ENCODE measurements at regions not wholly inside any gene's neighbourhood (a gene's known extent, or its start where the extent isn't known, plus 50 kb on each side); places are given as distances from the start of the nearest gene placed in this dataset.
A peak's percentile ranks its signal among the peaks of the same experiment; 100 is the strongest.

- peak; percentile 60 for DNase-seq (ENCODE audit: extremely low spot score)
- no peak for TF ChIP-seq CTCF (IDR thresholded peaks at IDR 0.05; ENCODE audit: control extremely low read depth, extremely low read depth, low read depth, missing control alignments)
- POLR2A ChIA-PET, result interaction anchor here (1.0 to 1.6 kb wide), 2 partner anchors 141 to 272 kb away, joined by 3 read pairs; no protein-coding TSS in a partner anchor
- CTCF ChIA-PET, result interaction anchor here (1.5 to 3.4 kb wide), 3 partner anchors 20 to 272 kb away, joined by 4 to 17 read pairs (median 5); partner anchors contain the start of gene CCR5
These were observed 71.1 kb upstream of the XCR1 start for GRCh38 chr3:46098319-46098761.

GRCh38 chr3:46097691-46098241, 70.5 kb upstream of the XCR1 start:
- ChIA-PET CTCF (interaction anchor here (1.1 to 3.4 kb wide), 4 partner anchors 110 to 281 kb away, joined by 3 to 17 read pairs (median 4); partner anchors contain the start of genes CCR1 and CCR5), POLR2A (interaction anchor here (1.0 to 1.6 kb wide), 2 partner anchors 140 to 272 kb away, joined by 3 read pairs; no protein-coding TSS in a partner anchor)
- peak; percentile 45 for DNase-seq (ENCODE audit: extremely low spot score)
- no peak for TF ChIP-seq CTCF (IDR thresholded peaks at IDR 0.05; ENCODE audit: control extremely low read depth, extremely low read depth, low read depth, missing control alignments)

- CTCF ChIA-PET, result interaction anchor here (0.9 to 3.4 kb wide), 5 partner anchors 18 to 282 kb away, joined by 3 to 17 read pairs (median 4); partner anchors contain the start of genes CCR1 and CCR5
- no peak for DNase-seq (ENCODE audit: extremely low spot score)
- POLR2A ChIA-PET, result interaction anchor here (0.6 to 1.6 kb wide), 2 partner anchors 139 to 529 kb away, joined by 3 read pairs; no protein-coding TSS in a partner anchor
- TF ChIP-seq CTCF (IDR thresholded peaks at IDR 0.05; ENCODE audit: control extremely low read depth, extremely low read depth, low read depth, missing control alignments), result no peak
These were observed 69.5 kb upstream of the XCR1 start for GRCh38 chr3:46096781-46097180.

GRCh38 chr3:46096336-46096735, 69.1 kb upstream of the XCR1 start:
- DNase-seq (ENCODE audit: extremely low spot score), result no peak
- ChIA-PET POLR2A (interaction anchor here (0.6 to 1.6 kb wide), 2 partner anchors 139 to 529 kb away, joined by 3 read pairs; no protein-coding TSS in a partner anchor), CTCF (interaction anchor here (0.9 to 11.3 kb wide), 5 partner anchors 17 to 274 kb away, joined by 3 to 165 read pairs (median 6); partner anchors contain the start of gene CCR5)
- TF ChIP-seq CTCF (IDR thresholded peaks at IDR 0.05; ENCODE audit: control extremely low read depth, extremely low read depth, low read depth, missing control alignments), result no peak

GRCh38 chr3:46095307-46095706, 68.0 kb upstream of the XCR1 start:
- TF ChIP-seq CTCF (IDR thresholded peaks at IDR 0.05; ENCODE audit: control extremely low read depth, extremely low read depth, low read depth, missing control alignments), result no peak
- CTCF ChIA-PET, result interaction anchor here (0.8 to 11.3 kb wide), 6 partner anchors 9 to 275 kb away, joined by 3 to 165 read pairs (median 4); partner anchors contain the start of gene CCR5
- peak; percentile 67 for DNase-seq (ENCODE audit: extremely low spot score)
- POLR2A ChIA-PET, result no interaction called here

- TF ChIP-seq CTCF (IDR thresholded peaks at IDR 0.05; ENCODE audit: control extremely low read depth, extremely low read depth, low read depth, missing control alignments), result no peak
- DNase-seq (ENCODE audit: extremely low spot score), result no peak
- ChIA-PET POLR2A (no interaction called here), CTCF (interaction anchor here (1.1 to 11.3 kb wide), 3 partner anchors 8 to 155 kb away, joined by 3 to 165 read pairs (median 4); no protein-coding TSS in a partner anchor)
These were observed 67.2 kb upstream of the XCR1 start for GRCh38 chr3:46094506-46094905.
